GM19452 (cell line): ENCODE measurements at regions not wholly inside any gene's neighbourhood (a gene's known extent, or its start where the extent isn't known, plus 50 kb on each side); places are given as distances from the start of the nearest gene placed in this dataset.
"Not testable (repeated sequence)": the region's sequence is repeated elsewhere in the genome, so short reads cannot be mapped to it uniquely, and the experiment has no call there.

Source experiments
- ATAC-seq: cut with Tn5 transposase; IDR thresholded peaks from one replicate; pipeline ENCODE4 v1.9.1; 2021; ENCODE audit not compliant: unreplicated experiment

DNA sequence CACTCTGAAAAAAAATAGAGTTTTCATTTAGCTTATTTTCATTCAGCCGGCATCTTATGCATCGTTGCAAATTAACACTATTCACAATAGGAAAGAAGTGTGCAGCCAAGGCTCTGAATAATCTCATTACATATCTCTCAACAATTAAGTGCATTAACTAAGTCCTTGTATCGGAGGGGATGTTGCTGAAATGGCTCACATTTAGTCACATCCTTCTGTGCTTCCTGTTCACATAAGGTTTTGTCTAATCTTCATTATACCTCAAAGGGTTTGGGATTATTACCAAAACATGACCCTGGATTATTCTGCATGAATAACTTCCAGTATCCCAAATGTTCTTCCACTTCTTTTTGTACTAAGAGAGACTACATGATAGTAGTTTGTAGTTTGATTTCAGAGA is 278.0 kb upstream of the GRIA1 start:
- no peak for ATAC-seq

DNA sequence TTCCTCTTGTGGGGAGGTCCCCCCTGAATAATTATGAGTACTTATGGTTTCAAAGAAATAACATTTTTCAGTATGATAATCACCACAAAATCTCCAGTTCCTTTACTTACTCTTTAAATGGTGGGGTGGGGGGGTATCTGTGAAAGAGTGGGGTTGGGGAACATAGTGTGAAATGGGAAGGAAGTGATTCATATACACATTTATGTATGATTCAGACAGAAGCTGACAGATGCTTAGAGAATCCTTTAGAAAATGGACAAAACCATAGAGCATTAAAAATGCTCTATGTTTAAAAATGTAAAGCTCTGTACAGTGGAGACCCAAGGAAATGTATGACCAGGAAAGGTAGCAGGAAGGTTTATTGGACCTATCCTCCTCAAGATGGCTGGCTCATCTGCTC is 267.5 kb upstream of the GRIA1 start:
- no peak for ATAC-seq

DNA sequence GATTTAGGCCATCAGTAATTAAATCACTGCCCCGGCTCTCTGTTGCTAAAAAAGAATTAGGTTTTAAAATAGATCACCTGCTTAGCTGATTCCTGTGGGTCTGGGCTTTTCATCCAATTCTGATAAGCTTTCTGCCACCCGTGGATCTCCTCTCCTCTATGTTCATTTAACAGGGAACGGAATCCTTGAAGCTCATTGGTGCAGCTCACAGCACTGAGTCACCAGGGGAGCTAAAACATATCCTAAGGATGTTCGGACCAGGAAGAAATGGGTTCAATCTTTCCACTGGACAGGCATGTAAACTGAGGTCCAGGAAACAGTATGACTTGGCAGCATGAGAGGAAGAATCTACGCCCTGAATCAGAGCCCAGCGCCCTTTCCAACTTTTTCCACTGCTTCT is 267.1 kb upstream of the GRIA1 start:
- ATAC-seq = no peak

DNA sequence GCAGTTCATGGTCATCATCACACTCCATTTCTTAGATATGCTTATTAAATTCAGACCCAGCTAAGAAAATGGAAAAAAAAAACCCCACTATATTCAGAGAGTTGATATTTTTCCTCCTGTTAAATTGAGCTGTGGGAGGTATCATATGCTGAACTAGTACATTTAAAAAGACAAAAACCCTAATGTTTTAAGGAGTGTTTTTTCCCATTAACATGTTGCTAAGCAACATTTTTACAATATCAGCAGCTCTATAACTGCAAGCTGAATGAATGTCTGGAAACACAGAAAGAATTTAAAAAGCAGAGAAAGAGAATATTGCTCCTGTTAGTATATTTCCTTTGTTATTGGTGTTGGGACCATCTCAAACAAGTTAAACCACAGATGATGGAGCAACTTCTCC is 265.8 kb upstream of the GRIA1 start:
- no peak for ATAC-seq

DNA sequence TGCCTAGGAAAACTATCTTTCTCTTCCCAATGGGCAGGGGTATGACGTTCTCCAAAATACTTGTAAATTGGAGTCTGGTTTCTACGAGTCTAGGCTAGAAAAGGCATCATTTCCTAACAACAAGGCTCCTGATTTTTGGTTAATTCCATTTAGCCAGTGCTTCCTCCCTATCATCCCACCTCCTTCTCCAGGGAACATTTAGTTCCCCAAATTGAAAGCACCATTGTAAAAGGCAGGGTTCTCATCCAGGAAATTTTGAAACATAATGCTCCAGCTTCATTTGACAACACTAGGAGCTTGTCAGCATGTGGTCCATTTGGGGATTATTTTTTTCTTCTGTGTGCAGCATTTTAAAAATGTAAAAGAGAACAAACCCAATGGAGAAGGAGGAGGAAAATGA is 256.5 kb upstream of the GRIA1 start:
- no peak for ATAC-seq

DNA sequence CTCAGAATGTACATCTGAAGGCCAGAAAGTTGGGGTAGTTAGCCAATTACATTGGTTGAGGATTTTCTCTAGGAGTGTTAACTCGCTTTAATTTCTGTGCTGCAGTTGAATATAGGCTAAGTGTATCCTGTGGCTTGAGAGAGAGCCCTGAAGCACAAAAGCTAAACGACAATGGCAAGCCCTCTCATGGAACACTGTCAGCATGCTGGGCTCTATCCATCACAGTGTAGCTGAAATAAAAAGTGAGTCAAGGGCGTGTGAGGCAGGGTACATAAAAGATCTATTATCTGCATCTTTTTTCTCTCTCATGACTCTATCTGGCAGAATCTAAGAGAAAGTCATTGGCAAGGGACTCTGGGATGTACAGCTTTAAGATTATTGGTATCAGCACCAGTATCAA is 254.2 kb upstream of the GRIA1 start:
- no peak for ATAC-seq

DNA sequence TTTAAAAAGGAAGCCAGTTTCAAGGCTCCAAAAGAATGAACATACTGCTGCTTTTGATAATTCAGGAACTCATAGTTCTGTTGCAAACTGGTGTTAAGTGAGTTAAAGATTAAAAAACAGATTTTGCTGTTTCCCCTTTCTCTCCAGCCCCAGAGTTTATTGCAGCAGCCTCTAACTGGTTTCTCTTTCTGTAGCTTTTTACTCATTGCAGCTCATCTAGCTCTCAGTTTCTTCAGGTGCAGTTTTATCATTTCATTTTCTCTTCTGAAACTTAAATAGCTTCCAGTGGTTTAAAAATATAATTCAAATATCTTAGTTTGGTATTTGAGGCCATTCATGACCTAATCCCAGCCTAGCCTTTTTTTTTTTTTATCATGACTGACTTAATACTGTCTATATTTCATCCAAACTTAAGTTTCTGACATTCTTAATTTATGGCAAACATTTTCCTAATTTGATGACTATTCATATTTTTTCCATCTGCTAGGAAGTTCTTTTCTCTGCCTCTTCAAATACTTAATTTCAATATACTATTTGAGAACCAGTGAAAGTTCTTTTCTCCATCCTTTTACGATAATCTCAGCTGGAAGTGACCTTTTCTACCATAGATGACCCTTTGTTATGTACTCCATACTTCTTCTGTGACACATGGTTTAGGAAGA is 252.7 kb upstream of the GRIA1 start:
- peak; percentile 87 for ATAC-seq

DNA sequence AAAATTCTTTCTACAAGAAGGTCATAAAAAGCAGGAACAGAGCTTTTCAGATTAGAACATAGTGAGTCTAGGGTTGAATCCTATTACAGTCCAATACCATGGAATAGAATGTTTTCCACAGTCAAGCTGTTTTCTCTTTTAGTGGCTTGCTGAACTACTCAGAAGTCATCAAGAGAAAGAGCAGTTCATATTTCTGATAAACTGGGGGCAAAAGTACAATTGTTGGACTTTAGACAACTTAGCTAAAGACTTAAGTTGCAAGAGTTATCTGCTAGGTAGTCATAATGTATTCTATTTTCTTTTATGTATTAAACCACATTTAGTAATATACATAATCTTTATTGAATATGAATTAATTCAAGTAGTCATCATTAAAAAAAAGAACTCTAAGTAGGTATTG is 233.1 kb upstream of the GRIA1 start:
- no peak for ATAC-seq

DNA sequence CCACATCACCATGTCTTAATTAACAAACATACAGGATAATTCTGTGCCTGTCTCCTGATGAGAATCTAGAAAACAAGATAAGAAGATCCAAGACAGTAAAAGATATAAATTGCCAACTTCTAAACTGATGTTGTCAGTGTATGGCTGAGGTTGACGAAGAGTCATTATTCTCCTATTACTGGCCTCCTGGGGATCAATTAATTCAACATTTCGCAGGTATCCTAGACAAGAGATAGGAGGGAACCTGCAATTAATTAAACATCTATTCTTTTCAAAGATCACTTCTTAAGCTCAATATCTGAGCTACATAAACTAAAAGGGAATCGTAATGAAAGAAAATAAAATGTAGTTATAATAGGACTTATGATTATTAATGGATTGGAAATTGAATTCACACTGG is 232.0 kb upstream of the GRIA1 start:
- no peak for ATAC-seq

DNA sequence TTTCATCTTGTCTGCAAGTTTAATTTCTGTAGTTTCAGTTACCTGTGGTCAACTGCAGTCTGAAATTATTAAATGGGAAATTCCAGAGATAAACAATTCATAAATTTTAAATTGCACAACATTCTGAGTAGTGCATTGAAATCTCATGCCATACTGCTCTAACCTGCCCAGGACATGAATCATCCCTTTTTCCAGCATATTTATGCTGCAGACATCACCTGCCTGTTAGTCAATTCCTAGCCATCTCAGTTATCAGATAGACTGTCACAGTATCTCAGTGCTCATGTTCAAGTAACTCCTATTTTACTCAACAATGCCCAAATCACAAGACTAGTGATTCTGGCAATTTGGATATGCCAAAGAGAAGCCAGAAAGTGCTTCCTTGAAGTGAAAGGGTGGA is 223.0 kb upstream of the GRIA1 start:
- ATAC-seq = no peak

DNA sequence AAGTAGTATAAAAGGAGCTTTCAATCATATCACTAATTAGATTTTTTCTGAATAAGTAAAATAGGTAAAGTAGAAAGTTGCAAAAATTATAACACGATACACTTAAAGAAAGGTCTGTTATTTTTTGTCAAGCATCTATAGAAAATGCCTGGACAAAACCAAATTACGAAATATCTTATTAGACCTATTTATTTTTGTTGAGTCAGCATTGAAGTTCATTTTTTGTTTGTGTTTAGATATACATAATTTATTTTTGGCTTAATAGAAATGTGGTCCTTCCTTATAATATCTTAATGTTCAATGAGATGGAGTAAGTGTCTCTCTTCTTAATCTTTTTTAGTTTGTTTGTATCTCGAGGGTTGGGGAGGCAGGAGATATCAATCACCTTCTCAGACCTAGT is 214.8 kb upstream of the GRIA1 start:
- ATAC-seq = no peak

DNA sequence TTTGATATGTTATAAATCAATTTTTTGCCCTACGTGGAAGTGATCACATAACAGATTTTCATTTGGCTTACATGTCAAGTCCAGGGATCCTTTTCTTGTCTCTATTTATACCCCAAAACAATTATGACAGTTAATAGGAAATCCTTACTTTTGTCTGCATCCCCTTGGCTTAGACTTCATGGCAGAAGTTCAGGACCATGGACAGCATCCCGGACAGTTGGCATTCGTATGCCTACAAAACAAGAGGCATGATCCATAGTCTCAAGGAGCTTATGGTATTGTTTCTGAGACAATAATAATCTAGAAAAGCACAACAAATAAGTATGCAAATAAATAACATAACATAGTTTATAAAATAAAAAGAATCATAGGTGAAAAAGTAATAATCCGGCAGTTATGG is 214.3 kb upstream of the GRIA1 start:
- no peak for ATAC-seq

DNA sequence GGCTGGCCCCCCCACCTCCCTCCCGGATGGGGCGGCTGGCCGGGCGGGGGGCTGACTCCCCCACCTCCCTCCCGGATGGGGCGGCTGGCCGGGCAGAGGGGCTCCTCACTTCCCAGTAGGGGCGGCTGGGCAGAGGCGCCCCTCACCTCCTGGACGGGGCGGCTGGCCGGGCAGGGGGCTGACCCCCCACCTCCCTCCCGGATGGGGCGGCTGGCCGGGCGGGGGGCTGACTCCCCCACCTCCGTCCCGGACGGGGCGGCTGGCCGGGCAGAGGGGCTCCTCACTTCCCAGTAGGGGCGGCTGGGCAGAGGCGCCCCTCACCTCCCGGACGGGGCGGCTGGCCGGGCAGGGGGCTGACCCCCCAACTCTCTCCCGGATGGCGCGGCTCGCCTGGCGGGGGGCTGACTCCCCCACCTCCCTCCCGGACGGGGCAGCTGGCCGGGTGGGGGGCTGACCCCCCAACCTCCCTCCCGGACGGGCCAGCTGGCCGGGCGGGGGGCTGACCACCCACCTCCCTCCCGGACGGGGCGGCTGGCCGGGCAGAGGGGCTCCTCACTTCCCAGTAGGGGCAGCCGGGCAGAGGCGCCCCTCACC is 194.1 kb upstream of the GRIA1 start:
- ATAC-seq = not testable (repeated sequence)

DNA sequence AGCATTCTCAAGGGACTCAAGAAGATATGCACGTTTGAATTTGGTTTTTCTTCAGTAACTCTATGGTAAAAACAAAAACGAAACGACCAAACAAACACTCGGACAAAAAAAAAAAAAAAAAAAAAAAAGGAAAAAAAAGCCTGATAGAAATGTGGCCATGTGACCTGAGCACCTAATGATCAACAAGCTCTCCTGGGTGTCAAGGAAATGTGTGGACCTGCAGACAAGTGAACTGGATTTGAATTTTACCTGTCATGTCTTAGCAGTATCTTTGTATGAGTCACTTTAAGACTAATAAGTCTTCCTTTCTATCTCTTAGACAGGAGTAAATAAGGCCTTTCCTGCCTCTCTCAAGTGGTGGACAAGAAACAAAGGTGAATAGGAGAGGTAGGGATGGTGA is 190.6 kb upstream of the GRIA1 start:
- no peak for ATAC-seq

DNA sequence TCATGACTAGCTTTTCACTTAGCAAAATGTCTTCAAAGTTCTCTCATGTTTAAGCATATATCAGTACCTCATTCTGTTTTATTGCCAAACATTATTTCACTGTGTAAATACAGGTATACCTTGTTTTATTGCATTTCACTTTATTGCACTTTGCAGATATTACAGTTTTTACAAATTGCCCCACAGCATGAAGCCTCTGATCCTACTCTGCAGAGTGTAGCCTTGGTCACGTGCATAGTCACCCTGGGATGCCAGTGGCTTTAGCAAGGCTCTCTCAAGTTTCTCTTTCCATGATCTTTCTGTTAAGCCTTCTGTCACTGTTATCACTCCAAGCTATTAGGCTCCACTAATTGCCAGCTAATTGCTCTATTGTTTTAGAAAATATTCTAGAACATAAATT is 182.2 kb upstream of the GRIA1 start:
- no peak for ATAC-seq

DNA sequence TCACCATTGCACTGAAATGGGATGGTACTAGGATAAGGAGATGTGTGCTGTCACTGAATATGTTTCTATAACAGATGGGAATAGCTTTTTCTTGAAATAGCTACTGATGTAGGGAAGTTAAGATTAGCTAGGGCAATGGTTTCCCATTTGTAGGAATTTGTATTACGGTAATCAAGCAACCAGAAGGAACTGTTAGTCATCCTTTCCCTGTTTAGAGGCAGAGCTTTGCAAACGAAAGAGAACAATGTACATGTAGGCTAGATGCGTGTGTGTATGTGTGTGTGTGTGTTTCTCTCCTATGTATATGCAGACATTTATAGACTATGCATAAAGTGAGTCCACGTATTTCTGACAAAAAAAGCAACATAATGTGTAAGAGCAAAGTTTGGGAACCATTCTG is 171.9 kb upstream of the GRIA1 start:
- no peak for ATAC-seq

DNA sequence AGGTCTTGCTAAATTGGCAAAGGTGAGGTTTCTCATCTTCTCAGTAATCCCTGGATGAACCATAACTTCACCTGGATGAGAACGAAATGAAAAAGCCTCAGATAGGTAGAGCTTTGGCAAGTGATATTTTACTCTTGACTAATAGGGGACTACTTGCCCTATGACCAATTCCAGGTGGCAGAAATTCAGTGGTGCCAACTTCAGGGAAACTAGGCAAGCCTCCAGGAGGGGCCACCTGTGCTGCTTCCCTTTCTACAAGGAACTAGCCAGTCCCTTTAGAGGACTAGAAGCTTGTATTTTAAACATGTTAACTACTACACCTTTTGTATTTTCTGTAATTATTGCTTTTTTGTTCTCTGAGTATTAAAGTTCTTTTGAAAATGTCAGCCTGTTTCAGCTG is 169.0 kb upstream of the GRIA1 start:
- no peak for ATAC-seq

DNA sequence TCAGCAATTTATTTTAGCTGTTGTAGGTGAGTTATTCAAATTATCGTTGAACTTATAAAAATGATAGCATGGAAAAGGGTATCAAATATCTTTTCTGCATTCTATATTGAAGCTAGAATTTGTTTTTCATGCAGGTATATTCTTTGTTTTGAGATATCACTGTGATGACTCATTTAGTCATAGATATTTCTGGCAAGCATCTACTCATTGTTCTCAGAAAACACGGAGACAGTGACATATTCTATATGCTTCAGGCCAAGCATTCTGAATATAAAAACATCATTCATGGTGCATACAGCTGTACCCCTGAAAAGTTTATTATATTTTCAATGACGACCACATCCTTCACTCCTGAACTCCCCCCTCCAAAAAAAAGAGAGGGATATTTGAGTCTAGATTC is 150.3 kb upstream of the GRIA1 start:
- ATAC-seq = no peak

DNA sequence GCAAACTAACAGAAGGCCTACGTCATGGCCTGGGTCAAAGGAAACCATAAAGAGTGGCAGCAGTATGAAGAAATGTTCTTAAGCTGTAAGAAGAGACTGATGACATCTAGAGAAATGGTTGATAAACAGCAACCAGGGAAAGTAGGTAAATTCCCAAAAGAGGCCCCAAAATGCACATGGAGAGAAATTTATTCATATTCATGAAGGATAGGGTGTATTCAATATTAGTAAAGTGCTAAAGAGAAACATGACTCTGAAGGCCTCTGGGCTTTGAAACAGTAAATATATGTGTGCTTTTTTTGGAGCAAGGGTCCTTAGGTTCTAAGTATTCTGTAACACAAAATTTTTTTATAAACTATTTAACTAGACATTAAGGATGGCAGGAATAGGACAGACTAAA is 149.7 kb upstream of the GRIA1 start:
- ATAC-seq = no peak

DNA sequence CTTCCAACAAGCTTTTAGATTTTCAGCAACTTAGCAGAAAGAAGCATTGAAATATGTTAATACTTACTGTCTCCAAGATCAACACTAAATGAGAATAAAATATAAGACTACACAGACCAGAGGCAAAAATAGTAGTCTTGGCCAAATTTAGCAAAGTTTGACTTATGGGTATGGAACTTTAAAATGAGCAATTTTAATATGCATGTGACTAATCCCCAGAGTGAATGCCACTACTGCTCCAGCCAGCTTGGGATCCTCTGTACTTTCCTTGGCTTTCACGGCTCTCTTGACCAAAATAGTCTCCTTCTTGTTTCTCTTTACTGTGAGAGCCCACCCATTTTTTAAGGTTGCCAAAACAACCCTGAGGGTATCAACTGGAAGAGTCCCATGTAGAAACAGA is 148.0 kb upstream of the GRIA1 start:
- no peak for ATAC-seq

DNA sequence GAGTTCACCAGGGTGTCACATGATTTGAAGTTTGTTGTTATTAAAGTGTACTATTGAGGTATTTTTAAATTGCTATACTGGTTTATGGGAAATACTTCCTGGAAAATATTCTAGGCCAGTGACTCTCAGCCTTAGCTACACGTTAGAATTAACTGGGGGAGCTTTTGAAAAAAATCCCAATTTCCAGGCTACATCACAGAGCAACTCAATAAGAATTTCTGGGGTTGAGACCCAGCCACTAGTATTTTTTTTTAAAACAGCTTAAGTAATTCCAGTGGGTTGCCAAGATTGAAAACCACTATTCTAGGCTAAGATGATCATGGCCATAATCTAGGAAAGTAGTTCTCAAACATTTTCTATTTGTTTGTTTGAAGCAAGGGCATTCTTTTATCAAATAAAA is 142.9 kb upstream of the GRIA1 start:
- no peak for ATAC-seq

DNA sequence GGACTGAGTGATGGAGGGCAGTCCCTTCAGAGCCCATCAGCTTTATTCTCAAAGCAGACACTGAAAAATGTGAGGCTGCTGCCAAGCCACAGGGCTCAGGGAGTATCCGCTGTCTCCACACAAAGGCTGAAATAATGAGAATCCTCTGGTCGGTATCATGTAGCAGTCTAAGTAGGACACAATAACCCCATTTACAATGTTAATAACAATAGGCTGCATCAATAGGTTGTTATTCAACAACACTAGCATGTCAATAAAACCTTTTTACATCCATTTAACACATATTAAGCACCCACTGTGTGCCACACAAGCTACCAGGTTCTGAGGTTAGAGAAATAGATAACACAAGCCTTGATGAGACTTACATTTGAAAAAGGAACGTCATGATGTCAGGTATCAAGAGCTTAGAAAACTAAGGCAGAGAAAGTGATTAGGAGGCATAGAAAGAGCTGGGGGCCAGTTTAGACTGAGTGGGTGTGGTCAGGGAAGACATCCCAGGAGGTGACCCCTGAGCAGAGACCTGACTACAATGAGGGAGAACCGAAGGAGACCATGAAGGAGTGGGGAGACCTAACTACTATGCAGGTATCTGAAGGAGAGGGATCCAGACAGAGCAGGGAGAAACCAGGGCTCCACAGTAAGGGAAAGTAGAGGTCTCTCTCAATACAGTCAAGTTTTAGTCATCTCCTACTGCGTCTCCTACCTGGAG is 140.1 kb upstream of the GRIA1 start:
- no peak for ATAC-seq
